ENCODE measurements at regions not wholly inside any gene's neighbourhood (a gene's known extent, or its start where the extent isn't known, plus 50 kb on each side); places are given as distances from the start of the nearest gene placed in this dataset.

- Histone ChIP-seq H3K4me1 (replicated peaks in 1 of 2; ENCODE audit: control insufficient read depth in 2 of 2, insufficient read depth in 2 of 2, low read length in 2 of 2) (no peaks in the 10 kb centered on the region), H3K4me3 (no peak overlapping the region), H3K79me2 (ENCODE audit: control insufficient read depth, insufficient read depth, low read length) (no peaks in the 10 kb centered on the region), H2AFZ (ENCODE audit: low read depth, low read length) (no peak overlapping the region), H3K9ac (ENCODE audit: insufficient read depth in 1 of 2, low read depth in 2 of 2, low read length in 2 of 2) (no peak overlapping the region), H3K9me3 (replicated peaks; ENCODE audit: control insufficient read depth, insufficient read depth, low read depth, low read length) (no peaks in the 10 kb centered on the region), H3K27me3 (ENCODE audit: control insufficient read depth in 2 of 2, insufficient read depth in 2 of 2, low read length in 2 of 2) (peaks cover 0 to 24% of the 10 kb centered on the region in 2 experiments; a peak in 3 of 5 replicates), H3K4me2 (ENCODE audit: insufficient read depth, low read length) (no peak overlapping the region), H3K9me1 (ENCODE audit: control insufficient read depth, insufficient read depth, low read length) (peaks cover 2% of the 10 kb centered on the region), H3K36me3 (ENCODE audit: control insufficient read depth, insufficient read depth, low read length) (no peaks in the 10 kb centered on the region), H4K20me1 (replicated peaks; ENCODE audit: control insufficient read depth, insufficient read depth, low read length) (no peaks in the 10 kb centered on the region), H3K27ac (ENCODE audit: extremely low read depth, low read depth, low read length) (no peak overlapping the region)
- DNase-seq (ENCODE audit: extremely low read depth in 1 of 4, low spot score in 3 of 4) (no peak), FAIRE-seq (no peak), ATAC-seq (no peak)
- intact Hi-C loops (cut with micrococcal nuclease) (no loop called here), in situ Hi-C loops (cut with MboI) (no loop called here)
- ChIA-PET POLR2A (no interaction called here), CTCF (ENCODE audit: low intra/inter-chr PET ratio) (no interaction called here)
- BruUV-seq (replicated peaks): no TSS peak
- 2% methylated on average over 6 of the region's 6 CpGs for WGBS (ENCODE audit: insufficient coverage, low coverage, missing lambda C conversion rate)
- TF ChIP-seq ZNF274 (IDR thresholded peaks at IDR 0.05; ENCODE audit: borderline replicate concordance, low read depth, low read length) (no peak), NCOA6 (IDR thresholded peaks at IDR 0.05) (no peak), L3MBTL2 (IDR thresholded peaks at IDR 0.05) (no peak), SUPT5H (IDR thresholded peaks at IDR 0.05) (no peak), FOXK2 (conservative IDR thresholded peaks at IDR 0.05 in 1 of 2, IDR thresholded peaks at IDR 0.05 in 1 of 2; ENCODE audit: low read depth in 2 of 2) (no peak), ELK3 (CRISPR knock-in tag; IDR thresholded peaks at IDR 0.05) (no peak), ZBTB1 (CRISPR knock-in tag; IDR thresholded peaks at IDR 0.05; ENCODE audit: borderline replicate concordance, low read depth) (no peak), ZNF668 (CRISPR knock-in tag; IDR thresholded peaks at IDR 0.05) (no peak), ELF1 (tag; IDR thresholded peaks at IDR 0.05) (no peak), ZNF583 (CRISPR knock-in tag; IDR thresholded peaks at IDR 0.05) (no peak), ZMIZ1 (IDR thresholded peaks at IDR 0.05; ENCODE audit: low read depth in 2 of 2, low read length in 2 of 2) (no peak), PRDM10 (IDR thresholded peaks at IDR 0.05; ENCODE audit: partially characterized antibody) (no peak)
These were observed 108.8 kb downstream of the IRX5 start for GRCh38 chr16:55039511-55039910.

Measured in K562 (cell line).